ENCODE measurements at regions not wholly inside any gene's neighbourhood (a gene's known extent, or its start where the extent isn't known, plus 50 kb on each side); places are given as distances from the start of the nearest gene placed in this dataset.

GRCh38 chr2:36168115-36168514 lies 187.5 kb upstream of the CRIM1 start:
- TF ChIP-seq, protein P1, sequence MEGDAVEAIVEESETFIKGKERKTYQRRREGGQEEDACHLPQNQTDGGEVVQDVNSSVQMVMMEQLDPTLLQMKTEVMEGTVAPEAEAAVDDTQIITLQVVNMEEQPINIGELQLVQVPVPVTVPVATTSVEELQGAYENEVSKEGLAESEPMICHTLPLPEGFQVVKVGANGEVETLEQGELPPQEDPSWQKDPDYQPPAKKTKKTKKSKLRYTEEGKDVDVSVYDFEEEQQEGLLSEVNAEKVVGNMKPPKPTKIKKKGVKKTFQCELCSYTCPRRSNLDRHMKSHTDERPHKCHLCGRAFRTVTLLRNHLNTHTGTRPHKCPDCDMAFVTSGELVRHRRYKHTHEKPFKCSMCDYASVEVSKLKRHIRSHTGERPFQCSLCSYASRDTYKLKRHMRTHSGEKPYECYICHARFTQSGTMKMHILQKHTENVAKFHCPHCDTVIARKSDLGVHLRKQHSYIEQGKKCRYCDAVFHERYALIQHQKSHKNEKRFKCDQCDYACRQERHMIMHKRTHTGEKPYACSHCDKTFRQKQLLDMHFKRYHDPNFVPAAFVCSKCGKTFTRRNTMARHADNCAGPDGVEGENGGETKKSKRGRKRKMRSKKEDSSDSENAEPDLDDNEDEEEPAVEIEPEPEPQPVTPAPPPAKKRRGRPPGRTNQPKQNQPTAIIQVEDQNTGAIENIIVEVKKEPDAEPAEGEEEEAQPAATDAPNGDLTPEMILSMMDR (IDR thresholded peaks at IDR 0.05), result no peak
- no peak for TF ChIP-seq POLR2A (IDR thresholded peaks at IDR 0.05)
